GM12891 (cell line): ENCODE measurements at regions not wholly inside any gene's neighbourhood (a gene's known extent, or its start where the extent isn't known, plus 50 kb on each side); places are given as distances from the start of the nearest gene placed in this dataset.

Source experiments
- POLR2A ChIP-seq: IDR thresholded peaks from 2 replicates; pipeline ENCODE4 v1.6.1; 2011; ENCODE audit warnings: low read depth, low read length, control low read depth
- POLR2AphosphoS5 ChIP-seq: IDR thresholded peaks from 2 replicates; pipeline ENCODE4 v1.6.1; 2011; ENCODE audit warnings: low read depth, low read length, control low read depth
- POU2F2 ChIP-seq: IDR thresholded peaks from 2 replicates; pipeline ENCODE4 v1.6.1; 2011; ENCODE audit warnings: low read depth, mild to moderate bottlenecking, control low read depth, low read length, moderate library complexity
- TAF1 ChIP-seq: IDR thresholded peaks from 2 replicates; pipeline ENCODE4 v1.6.1; 2011; ENCODE audit warnings: low read depth, low read length, control low read depth

DNA sequence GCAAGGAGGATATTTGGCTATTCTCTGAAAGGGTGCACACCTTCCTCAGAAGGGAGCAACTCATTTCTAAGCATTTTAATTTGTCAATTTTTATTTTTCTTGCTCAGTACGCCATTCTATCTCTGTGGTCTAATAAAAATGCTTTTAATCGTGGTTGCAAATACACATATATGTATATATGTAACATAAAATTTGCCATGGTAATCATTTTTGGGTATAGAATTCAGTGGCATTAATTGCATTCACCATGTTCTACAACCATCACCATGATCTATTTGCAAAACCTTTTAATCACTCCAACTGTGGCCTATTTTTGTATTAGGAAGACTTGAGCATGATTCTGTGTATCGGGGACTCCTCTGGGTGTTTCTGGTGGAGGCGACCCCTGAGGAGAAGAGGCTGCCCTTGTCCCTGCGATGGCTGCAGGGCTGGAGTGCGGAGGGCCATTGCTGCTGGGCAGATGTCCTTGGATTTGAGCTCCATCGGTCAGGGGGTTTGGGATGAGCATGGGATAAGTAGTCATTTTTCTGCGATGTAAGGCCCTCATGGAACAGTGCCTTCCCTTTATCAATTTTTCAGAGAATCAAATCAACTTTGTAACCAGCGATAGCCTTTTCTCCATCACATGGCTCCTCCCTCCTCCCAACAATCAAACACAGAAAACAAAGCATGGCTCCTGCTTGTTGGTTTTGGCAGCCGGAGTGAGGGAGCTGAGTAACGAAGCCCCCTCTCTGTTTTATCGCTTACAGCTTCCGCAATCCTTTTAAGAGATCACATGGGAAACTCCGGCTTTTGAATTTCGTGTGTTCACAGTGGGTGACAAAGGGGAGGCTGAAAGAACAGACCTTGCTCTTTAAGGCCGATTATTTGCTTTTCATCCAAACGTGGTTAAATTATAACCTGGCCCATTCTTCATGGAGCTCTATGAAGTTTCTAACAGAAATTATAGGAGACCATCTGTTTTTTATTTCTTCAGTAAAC lies 187.3 kb downstream of the TENT4A start:
- TF ChIP-seq TAF1, result no peak
- TF ChIP-seq POLR2A, result no peak
- TF ChIP-seq POLR2AphosphoS5, result no peak
- TF ChIP-seq POU2F2, result no peak
